H1 (cell line): ENCODE measurements at regions not wholly inside any gene's neighbourhood (a gene's known extent, or its start where the extent isn't known, plus 50 kb on each side); places are given as distances from the start of the nearest gene placed in this dataset.

ENCODE experiments used
- CTCF ChIA-PET: fragments of 300-600 bp; sonication (Branson Sonifier 250); formaldehyde crosslinking; loops from one replicate; lab custom pipeline; 2021; ENCODE audit not compliant: partially characterized antibody; lab: Charles Lee
- POLR2A ChIA-PET: fragments of 300-600 bp; sonication (Branson Sonifier 250); formaldehyde crosslinking; loops from one replicate; lab custom pipeline; 2021; ENCODE audit warnings: inconsistent platforms; ENCODE audit not compliant: partially characterized antibody; lab: Charles Lee
- DNase-seq, 2 experiments: peaks; one replicate each; pipeline versions ENCODE4 v3.0.0 to v3.0.0-alpha.2; 2010 to 2022; ENCODE audit warnings: low spot score in 2 of 2, low read depth in 1 of 2, mixed read lengths in 1 of 2
- FAIRE-seq: peaks from 2 replicates; lab custom pipeline; 2011; peaks lifted over from hg19 to GRCh38; lab: Jason Lieb, UNC
- H2AFZ ChIP-seq: 2 replicates; pipeline ENCODE4 v1.8.1; 2012; ENCODE audit warnings: low read length, inconsistent platforms
- H2AK5ac ChIP-seq: 2 replicates; pipeline ENCODE4 v1.6.1; 2013; ENCODE audit warnings: low read depth, low read length
- H2BK120ac ChIP-seq: replicated peaks from 2 replicates; pipeline ENCODE3; 2013; ENCODE audit warnings: low read depth, low read length, inconsistent platforms
- H2BK12ac ChIP-seq: 2 replicates; pipeline ENCODE4 v1.6.1; 2013; ENCODE audit warnings: low read depth, low read length
- H2BK15ac ChIP-seq: 2 replicates; pipeline ENCODE4 v1.6.1; 2013; ENCODE audit warnings: low read length
- H2BK20ac ChIP-seq: 2 replicates; pipeline ENCODE4 v1.6.1; 2013; ENCODE audit warnings: low read length
- H2BK5ac ChIP-seq: 2 replicates; pipeline ENCODE4 v1.6.1; 2013; ENCODE audit warnings: low read depth, low read length
- H3K14ac ChIP-seq: 2 replicates; pipeline ENCODE4 v1.6.1; 2013; ENCODE audit warnings: inconsistent platforms; ENCODE audit not compliant: insufficient read length
- H3K18ac ChIP-seq: 2 replicates; pipeline ENCODE4 v1.6.1; 2013; ENCODE audit warnings: low read length; ENCODE audit errors: extremely low read depth
- H3K23ac ChIP-seq: 2 replicates; pipeline ENCODE4 v1.6.1; 2013; ENCODE audit warnings: inconsistent platforms; ENCODE audit not compliant: insufficient read length
- H3K23me2 ChIP-seq: 2 replicates; pipeline ENCODE4 v1.6.1; 2013; ENCODE audit warnings: low read depth, low read length
- H3K27ac ChIP-seq: 2 replicates; pipeline ENCODE4 v1.6.1; 2011; ENCODE audit warnings: low read depth, low read length, inconsistent platforms
- H3K27me3 ChIP-seq, 4 experiments: replicated peaks in 1 of 4; 1 replicate in 1 of 4; 2 replicates in 3 of 4; pipeline versions ENCODE4 v1.6.1 to v1.8.1; 2011 to 2013; ENCODE audit warnings: low read length in 3 of 4, mild to moderate bottlenecking in 3 of 4, inconsistent platforms in 2 of 4, mixed read lengths in 2 of 4, moderate library complexity in 1 of 4; ENCODE audit not compliant: control insufficient read depth in 3 of 4, insufficient read depth in 3 of 4; ENCODE audit errors: extremely low read depth in 1 of 4
- H3K36me3 ChIP-seq, 4 experiments: 2 replicates each; pipeline versions ENCODE4 v1.6.1 to v1.8.1; 2011 to 2013; ENCODE audit warnings: mild to moderate bottlenecking in 4 of 4, low read length in 3 of 4, moderate library complexity in 2 of 4, control low read depth in 1 of 4, inconsistent platforms in 1 of 4; ENCODE audit not compliant: insufficient read depth in 4 of 4, control insufficient read depth in 2 of 4
- H3K4ac ChIP-seq: replicated peaks from 2 replicates; pipeline ENCODE3; 2013; ENCODE audit warnings: low read length, low read depth, mixed read lengths, inconsistent platforms; ENCODE audit not compliant: insufficient read length
- H3K4me1 ChIP-seq, 4 experiments: replicated peaks in 1 of 4; 1 replicate in 1 of 4; 2 replicates in 3 of 4; pipeline versions ENCODE4 v1.6.1 to v1.8.1; 2011 to 2013; ENCODE audit warnings: low read length in 3 of 4, inconsistent platforms in 2 of 4, mixed read lengths in 1 of 4; ENCODE audit not compliant: insufficient read depth in 4 of 4, control insufficient read depth in 3 of 4
- H3K4me2 ChIP-seq, 2 experiments: 2 replicates each; pipeline versions ENCODE4 v1.6.1 to v1.8.1; 2011 to 2013; ENCODE audit warnings: low read depth in 2 of 2, low read length in 2 of 2, control low read depth in 1 of 2, inconsistent platforms in 1 of 2, mild to moderate bottlenecking in 1 of 2; ENCODE audit not compliant: insufficient read depth in 1 of 2
- H3K4me3 ChIP-seq, 4 experiments: fragments of 200-600, 300-600 bp in 1 of 4; sonication (generic), shearing (Covaris generic), sonication (Bioruptor Twin) in 1 of 4; 2 replicates each; pipeline versions ENCODE4 v1.5.1 to v1.8.1; 2011 to 2016; ENCODE audit warnings: low read length in 4 of 4, low read depth in 3 of 4, control low read depth in 2 of 4, inconsistent platforms in 2 of 4, mild to moderate bottlenecking in 2 of 4, mixed read lengths in 1 of 4, moderate library complexity in 1 of 4; ENCODE audit not compliant: insufficient read depth in 2 of 4; ENCODE audit errors: extremely low read depth in 1 of 4
- H3K56ac ChIP-seq: replicated peaks from 2 replicates; pipeline ENCODE3; 2013; ENCODE audit warnings: low read depth, mild to moderate bottlenecking, mixed read lengths, low read length, inconsistent platforms; ENCODE audit not compliant: insufficient read length
- H3K79me1 ChIP-seq: 2 replicates; pipeline ENCODE4 v1.6.1; 2013; ENCODE audit warnings: low read depth, low read length, control low read depth
- H3K79me2 ChIP-seq, 2 experiments: 2 replicates each; pipeline versions ENCODE4 v1.6.1 to v1.8.1; 2012 to 2013; ENCODE audit warnings: low read length in 2 of 2, mild to moderate bottlenecking in 2 of 2, inconsistent platforms in 1 of 2; ENCODE audit not compliant: insufficient read depth in 2 of 2, control insufficient read depth in 1 of 2
- H3K9ac ChIP-seq, 4 experiments: replicated peaks in 1 of 4; 1 replicate in 1 of 4; 2 replicates in 3 of 4; pipeline versions ENCODE4 v1.6.1 to v1.8.1; 2011 to 2013; ENCODE audit warnings: low read depth in 3 of 4, low read length in 3 of 4, control low read depth in 2 of 4, mild to moderate bottlenecking in 2 of 4, moderate library complexity in 2 of 4, inconsistent platforms in 1 of 4; ENCODE audit errors: extremely low read depth in 1 of 4
- H3K9me3 ChIP-seq, 2 experiments: 2 replicates each; pipeline versions ENCODE4 v1.6.1 to v1.8.1; 2012 to 2013; ENCODE audit warnings: mild to moderate bottlenecking in 2 of 2, moderate library complexity in 2 of 2, control low read depth in 1 of 2, inconsistent platforms in 1 of 2, low read depth in 1 of 2, low read length in 1 of 2, mixed read lengths in 1 of 2; ENCODE audit not compliant: insufficient read depth in 2 of 2
- H4K20me1 ChIP-seq, 2 experiments: replicated peaks in 1 of 2; 2 replicates each; pipeline versions ENCODE3 to v1.8.1; 2011 to 2013; ENCODE audit warnings: inconsistent platforms in 2 of 2, low read length in 2 of 2, mild to moderate bottlenecking in 1 of 2; ENCODE audit not compliant: insufficient read depth in 2 of 2, control insufficient read depth in 1 of 2
- H4K5ac ChIP-seq: 2 replicates; pipeline ENCODE4 v1.6.1; 2013; ENCODE audit warnings: low read length, low read depth, mixed read lengths, inconsistent platforms; ENCODE audit not compliant: insufficient read length
- H4K8ac ChIP-seq: 2 replicates; pipeline ENCODE4 v1.8.0; 2013; ENCODE audit warnings: mild to moderate bottlenecking, moderate library complexity, low read length, inconsistent platforms; ENCODE audit not compliant: insufficient read depth; ENCODE audit errors: extremely low read depth
- H4K91ac ChIP-seq: replicated peaks from 2 replicates; pipeline ENCODE3; 2013; ENCODE audit warnings: low read length, mixed read lengths, inconsistent platforms; ENCODE audit not compliant: insufficient read length
- ATF3 ChIP-seq: IDR thresholded peaks from 2 replicates; pipeline ENCODE4 v1.6.1; 2011; ENCODE audit warnings: low read depth, mild to moderate bottlenecking, low read length; ENCODE audit not compliant: insufficient read depth
- BRCA1 ChIP-seq: IDR thresholded peaks from 2 replicates; pipeline ENCODE4 v1.6.1; 2012; ENCODE audit warnings: low read depth, low read length, improper control_type of control experiment
- CEBPB ChIP-seq: IDR thresholded peaks from 2 replicates; pipeline ENCODE4 v1.6.1; 2012; ENCODE audit warnings: low read depth, low read length
- EP300 ChIP-seq, 2 experiments: IDR thresholded peaks; 1 replicate in 1 of 2; 2 replicates in 1 of 2; pipeline ENCODE4 v1.6.1; 2011 to 2012; ENCODE audit warnings: low read depth in 2 of 2, low read length in 2 of 2, mild to moderate bottlenecking in 2 of 2, borderline replicate concordance in 1 of 2, inconsistent platforms in 1 of 2, moderate library complexity in 1 of 2
- GTF2F1 ChIP-seq: IDR thresholded peaks from 2 replicates; pipeline ENCODE4 v1.6.1; 2012; ENCODE audit warnings: low read depth, low read length, improper control_type of control experiment, borderline replicate concordance
- HDAC2 ChIP-seq, 2 experiments: fragments of 300-600 bp in 1 of 2; sonication (generic) in 1 of 2; IDR thresholded peaks; 2 replicates each; pipeline ENCODE4 v1.6.1; 2011 to 2012; ENCODE audit warnings: low read depth in 2 of 2, low read length in 2 of 2, mild to moderate bottlenecking in 2 of 2, moderate library complexity in 2 of 2, borderline replicate concordance in 1 of 2, inconsistent platforms in 1 of 2
- HDAC6 ChIP-seq: IDR thresholded peaks from one replicate; pipeline ENCODE4 v1.7.1; 2012; ENCODE audit warnings: low read depth, mild to moderate bottlenecking, inconsistent platforms, low read length, moderate library complexity
- JUND ChIP-seq: IDR thresholded peaks from 2 replicates; pipeline ENCODE4 v1.6.1; 2011; ENCODE audit warnings: mild to moderate bottlenecking, improper control_type of control experiment, low read length
- NRF1 ChIP-seq: IDR thresholded peaks from 2 replicates; pipeline ENCODE4 v1.6.1; 2011; ENCODE audit warnings: mild to moderate bottlenecking, low read depth, low read length, improper control_type of control experiment
- RXRA ChIP-seq: IDR thresholded peaks from 2 replicates; pipeline ENCODE4 v1.6.1; 2011; ENCODE audit warnings: low read depth, mild to moderate bottlenecking, low read length, moderate library complexity; ENCODE audit not compliant: insufficient read depth
- SIN3A ChIP-seq, 2 experiments: IDR thresholded peaks in 1 of 2; conservative IDR thresholded peaks in 1 of 2; 2 replicates each; pipeline ENCODE4 v1.6.1; 2011 to 2012; ENCODE audit warnings: low read length in 2 of 2, improper control_type of control experiment in 1 of 2, low read depth in 1 of 2, mild to moderate bottlenecking in 1 of 2
- SIX5 ChIP-seq: IDR thresholded peaks from 2 replicates; pipeline ENCODE4 v1.6.1; 2011; ENCODE audit warnings: mild to moderate bottlenecking, low read depth, low read length
- TBP ChIP-seq: IDR thresholded peaks from 2 replicates; pipeline ENCODE4 v1.6.1; 2011; ENCODE audit warnings: low read depth, low read length, improper control_type of control experiment
- TCF12 ChIP-seq: IDR thresholded peaks from 2 replicates; pipeline ENCODE4 v1.6.1; 2011; ENCODE audit warnings: low read depth, mild to moderate bottlenecking, low read length
- YY1 ChIP-seq: IDR thresholded peaks from 2 replicates; pipeline ENCODE4 v1.6.1; 2011; ENCODE audit warnings: low read depth, mild to moderate bottlenecking, low read length
- WGBS, 2 experiments: shearing (Covaris generic) in 1 of 2; methylation state at CpG; one replicate each; pipeline versions ENCODE4 v1.1.6 to v1.1.7; 2013 to 2015; ENCODE audit warnings: low lambda C conversion rate in 2 of 2, mixed read lengths in 2 of 2, inconsistent platforms in 1 of 2, low coverage in 1 of 2, missing lambda C conversion rate in 1 of 2; ENCODE audit not compliant: insufficient replicate concordance in 2 of 2, insufficient coverage in 1 of 2, insufficient read length in 1 of 2; ENCODE audit errors: extremely low coverage in 1 of 2, missing lambda C conversion rate in 1 of 2; 5-methylcytosine and 5-hydroxymethylcytosine counted together

- no peak for DNase-seq
- no peak overlapping the region for H3K27ac ChIP-seq
- H3K23me2 ChIP-seq: no peaks in the 10 kb centered on the region
- H2AFZ ChIP-seq: no peak overlapping the region
- no peak overlapping the region for H3K23ac ChIP-seq
- no peak overlapping the region for H4K8ac ChIP-seq
- no peak overlapping the region for H3K4me2 ChIP-seq
- H3K56ac ChIP-seq: no peak overlapping the region
- H3K4me1 ChIP-seq: no peaks in the 10 kb centered on the region; a peak in 1 of 7 replicates
- no peak overlapping the region for H3K9ac ChIP-seq
- no peaks in the 10 kb centered on the region for H3K79me1 ChIP-seq
- H4K5ac ChIP-seq: no peak overlapping the region
- H4K91ac ChIP-seq: no peak overlapping the region
- no peak for FAIRE-seq
- H3K27me3 ChIP-seq: no peaks in the 10 kb centered on the region
- no peak overlapping the region for H2BK5ac ChIP-seq
- H2BK15ac ChIP-seq: no peak overlapping the region
- H2BK12ac ChIP-seq: no peak overlapping the region
- WGBS, 2 experiments: 79% methylated on average over 2 of the region's 2 CpGs; no CpG with 5 or more reads in 1 of the 2 experiments
- H2BK120ac ChIP-seq: no peak overlapping the region
- no peaks in the 10 kb centered on the region for H3K36me3 ChIP-seq
- no peaks in the 10 kb centered on the region for H3K9me3 ChIP-seq
- ChIA-PET CTCF (interaction anchor here (2.5 to 10.3 kb wide), 2 partner anchors 7 to 34 kb away, joined by 8 to 72 read pairs; no protein-coding TSS in a partner anchor), POLR2A (no interaction called here)
- no peaks in the 10 kb centered on the region for H4K20me1 ChIP-seq
- H3K4ac ChIP-seq: no peak overlapping the region
- no peak overlapping the region for H2BK20ac ChIP-seq
- no peak overlapping the region for H3K18ac ChIP-seq
- no peaks in the 10 kb centered on the region for H3K79me2 ChIP-seq
- no peak overlapping the region for H3K14ac ChIP-seq
- no peak overlapping the region for H2AK5ac ChIP-seq
- no peak overlapping the region for H3K4me3 ChIP-seq
- no peak for TF ChIP-seq GTF2F1
- no peak for TF ChIP-seq JUND
- TF ChIP-seq ATF3: no peak
- TF ChIP-seq HDAC2 (IDR thresholded peaks at IDR 0.05; ENCODE audit: borderline replicate concordance in 1 of 2, low read depth in 2 of 2, low read length in 2 of 2): no peak
- no peak for TF ChIP-seq SIN3A (conservative IDR thresholded peaks at IDR 0.05 in 1 of 2, IDR thresholded peaks at IDR 0.05 in 1 of 2; ENCODE audit: low read depth in 1 of 2, low read length in 2 of 2)
- TF ChIP-seq CEBPB: no peak
- TF ChIP-seq TCF12: no peak
- no peak for TF ChIP-seq RXRA
- no peak for TF ChIP-seq BRCA1
- no peak for TF ChIP-seq EP300 (IDR thresholded peaks at IDR 0.05; ENCODE audit: borderline replicate concordance in 1 of 2, low read depth in 2 of 2, low read length in 2 of 2)
- TF ChIP-seq YY1: no peak
- TF ChIP-seq HDAC6: no peak
- no peak for TF ChIP-seq NRF1
- TF ChIP-seq SIX5: no peak
- no peak for TF ChIP-seq TBP
These were observed 84.6 kb upstream of the TRIM2 start for GRCh38 chr4:153119626-153120025.
